ENCODE measurements at regions not wholly inside any gene's neighbourhood (a gene's known extent, or its start where the extent isn't known, plus 50 kb on each side); places are given as distances from the start of the nearest gene placed in this dataset.

DNA sequence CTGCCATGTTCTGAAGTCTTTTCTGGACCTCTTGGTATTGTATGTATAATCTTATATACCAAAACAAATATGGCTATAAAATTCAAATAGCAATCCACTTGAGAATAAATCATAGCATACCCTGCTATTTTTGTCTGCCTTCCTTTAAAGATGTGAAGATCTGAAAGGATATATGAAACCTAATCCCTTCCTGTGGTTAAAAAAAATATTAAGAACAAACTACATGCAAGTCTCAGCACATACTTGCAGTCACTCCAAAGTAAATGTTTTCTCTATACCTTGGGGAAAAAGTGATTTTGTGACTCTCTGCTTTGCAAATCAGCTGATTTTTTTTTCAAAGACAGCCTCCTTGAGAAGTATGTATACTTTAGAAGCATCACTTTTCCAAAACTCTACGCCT, 322.9 kb downstream of the ANKRD50 start:
- Mint-ChIP-seq H3K36me3 (peaks cover 3% of the 10 kb centered on the region), H3K9me3 (peaks cover 3% of the 10 kb centered on the region), H3K4me3 (no peak overlapping the region), H3K27ac (no peak overlapping the region), H3K4me1 (no peaks in the 10 kb centered on the region), H3K27me3 (no peaks in the 10 kb centered on the region)
- DNase-seq, result no peak

DNA sequence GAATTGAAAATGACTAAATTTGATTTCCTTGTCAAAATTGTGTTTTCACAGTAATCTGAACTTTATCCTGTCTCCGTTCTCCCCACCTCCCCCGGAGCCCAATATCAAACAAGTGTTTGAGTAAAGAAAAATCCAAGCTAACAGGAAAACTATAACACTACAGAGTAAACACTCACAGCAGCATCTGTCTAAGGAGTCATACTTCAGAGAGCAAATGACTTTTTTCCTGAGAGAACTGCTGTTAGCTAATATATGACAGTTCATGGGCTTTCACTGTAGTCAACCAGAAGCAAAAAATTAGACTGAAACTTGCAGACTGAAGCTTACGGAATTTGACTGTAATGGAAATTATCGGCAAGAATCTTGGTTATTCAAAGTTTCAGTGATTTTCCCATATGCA, 321.7 kb downstream of the ANKRD50 start:
- no peaks in the 10 kb centered on the region for H3K27me3 Mint-ChIP-seq
- no peak for DNase-seq
- H3K4me1 Mint-ChIP-seq, result no peaks in the 10 kb centered on the region
- H3K27ac Mint-ChIP-seq, result no peak overlapping the region
- H3K9me3 Mint-ChIP-seq, result peaks cover 4% of the 10 kb centered on the region
- H3K4me3 Mint-ChIP-seq, result no peak overlapping the region
- H3K36me3 Mint-ChIP-seq, result peaks cover 3% of the 10 kb centered on the region

DNA sequence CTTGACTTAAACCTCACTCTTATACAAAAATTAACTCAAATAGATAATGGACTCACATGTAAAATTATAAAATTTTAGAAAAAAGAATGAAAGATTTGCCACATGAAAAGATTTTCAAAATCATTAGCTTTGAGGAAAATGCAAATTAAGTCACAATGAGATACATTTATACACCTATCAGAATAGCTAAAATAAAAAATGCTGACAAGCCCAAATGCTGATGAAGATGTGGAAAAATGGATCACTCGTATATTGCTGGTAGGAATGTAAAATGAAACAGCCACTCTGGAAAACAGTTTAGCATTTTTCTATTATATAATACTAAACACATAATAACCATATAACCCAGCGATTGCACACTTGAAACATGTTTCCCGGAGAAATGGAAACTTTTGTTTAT, 316.2 kb downstream of the ANKRD50 start:
- Mint-ChIP-seq H3K9me3 (peaks cover 4% of the 10 kb centered on the region), H3K27me3 (no peaks in the 10 kb centered on the region), H3K4me1 (no peaks in the 10 kb centered on the region), H3K36me3 (peaks cover 3% of the 10 kb centered on the region), H3K4me3 (no peak overlapping the region), H3K27ac (no peak overlapping the region)
- no peak for DNase-seq

DNA sequence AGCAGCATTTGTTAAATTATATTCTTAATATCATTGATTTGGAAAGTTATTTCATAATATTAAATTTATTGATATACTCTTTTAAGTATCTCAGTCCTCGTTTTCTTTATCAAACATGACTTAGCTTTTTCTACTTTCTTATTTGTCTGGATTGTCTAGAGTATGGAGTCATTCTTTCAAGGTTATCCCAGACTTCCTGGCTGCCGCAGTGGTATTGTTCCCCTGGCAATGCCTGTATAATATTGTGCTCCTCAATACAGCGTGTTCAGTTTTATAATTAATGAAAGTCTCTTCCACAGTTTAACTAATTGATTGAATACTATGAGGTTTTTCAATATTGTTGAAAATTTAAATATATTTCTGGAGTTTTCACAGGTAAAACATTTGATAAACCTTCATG, 310.9 kb downstream of the ANKRD50 start:
- Mint-ChIP-seq H3K27me3 (no peaks in the 10 kb centered on the region), H3K9me3 (peaks cover 5% of the 10 kb centered on the region)

DNA sequence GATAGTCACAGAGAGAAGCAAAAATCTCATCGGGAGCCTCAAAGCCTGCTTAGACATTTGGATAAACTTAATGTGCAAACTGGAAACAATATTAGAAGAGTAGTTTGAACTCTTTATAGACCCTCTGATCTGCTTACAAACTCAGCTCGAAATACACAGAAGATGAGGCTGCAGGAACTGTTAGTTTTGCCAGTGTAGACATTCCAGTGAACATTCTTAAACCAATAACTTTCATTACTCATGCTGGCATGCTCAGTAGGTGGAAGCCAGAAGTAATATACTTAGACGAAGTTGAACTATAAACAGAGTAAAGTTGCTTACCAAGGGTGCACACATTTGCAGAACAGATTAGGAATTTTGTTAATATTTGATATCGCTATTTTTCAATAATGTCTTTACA, 303.5 kb downstream of the ANKRD50 start:
- no peak for DNase-seq
- H3K9me3 Mint-ChIP-seq, result peaks cover 5% of the 10 kb centered on the region
- no peak overlapping the region for H3K4me3 Mint-ChIP-seq
- no peak overlapping the region for H3K27ac Mint-ChIP-seq
- no peaks in the 10 kb centered on the region for H3K4me1 Mint-ChIP-seq
- H3K36me3 Mint-ChIP-seq, result no peaks in the 10 kb centered on the region
- H3K27me3 Mint-ChIP-seq, result no peaks in the 10 kb centered on the region

More for the DNA sequence above, 310.9 kb downstream of the ANKRD50 start:
- no peaks in the 10 kb centered on the region for H3K4me1 Mint-ChIP-seq
- no peaks in the 10 kb centered on the region for H3K36me3 Mint-ChIP-seq
- H3K27ac Mint-ChIP-seq, result no peak overlapping the region
- H3K4me3 Mint-ChIP-seq, result no peak overlapping the region
- DNase-seq, result no peak

DNA sequence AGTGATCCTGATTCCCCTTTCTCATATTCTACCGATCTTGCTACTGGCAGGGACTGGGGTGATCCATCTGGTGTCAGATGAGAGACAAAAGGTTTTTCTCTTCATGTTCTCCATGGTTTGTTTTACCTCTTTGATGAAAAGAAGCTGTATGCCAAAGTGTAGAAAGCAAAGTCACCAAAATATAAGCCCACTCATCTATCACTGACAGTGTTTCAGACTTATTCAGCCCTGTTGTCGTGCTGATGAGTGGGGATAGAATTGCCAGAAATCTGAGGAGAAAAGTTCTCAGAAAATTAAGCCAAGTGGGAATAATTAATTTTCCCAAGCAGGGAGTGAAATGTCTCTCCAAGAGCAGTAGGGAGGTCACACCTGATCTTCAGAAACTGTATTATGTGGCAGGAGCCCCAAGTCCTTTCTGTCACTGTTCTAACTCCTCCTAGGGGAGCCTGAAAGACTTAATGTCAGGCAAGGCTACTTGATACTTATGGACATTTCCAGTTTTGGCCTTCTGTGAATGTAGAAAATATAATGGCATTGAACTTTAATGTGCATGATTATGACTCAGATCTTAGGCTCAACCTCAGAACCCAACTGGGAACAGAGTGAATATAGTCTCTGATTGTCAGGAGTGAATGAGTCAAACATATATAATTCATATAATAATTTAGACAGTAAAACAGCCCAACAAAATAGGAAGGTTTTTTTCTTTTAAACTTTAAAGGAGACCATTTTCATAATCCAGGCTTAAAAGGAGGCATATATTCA, 298.1 kb downstream of the ANKRD50 start:
- H3K4me3 Mint-ChIP-seq, result no peak overlapping the region
- no peaks in the 10 kb centered on the region for H3K27me3 Mint-ChIP-seq
- H3K27ac Mint-ChIP-seq, result no peak overlapping the region
- no peaks in the 10 kb centered on the region for H3K36me3 Mint-ChIP-seq
- no peaks in the 10 kb centered on the region for H3K9me3 Mint-ChIP-seq
- DNase-seq, result no peak
- H3K4me1 Mint-ChIP-seq, result no peaks in the 10 kb centered on the region

DNA sequence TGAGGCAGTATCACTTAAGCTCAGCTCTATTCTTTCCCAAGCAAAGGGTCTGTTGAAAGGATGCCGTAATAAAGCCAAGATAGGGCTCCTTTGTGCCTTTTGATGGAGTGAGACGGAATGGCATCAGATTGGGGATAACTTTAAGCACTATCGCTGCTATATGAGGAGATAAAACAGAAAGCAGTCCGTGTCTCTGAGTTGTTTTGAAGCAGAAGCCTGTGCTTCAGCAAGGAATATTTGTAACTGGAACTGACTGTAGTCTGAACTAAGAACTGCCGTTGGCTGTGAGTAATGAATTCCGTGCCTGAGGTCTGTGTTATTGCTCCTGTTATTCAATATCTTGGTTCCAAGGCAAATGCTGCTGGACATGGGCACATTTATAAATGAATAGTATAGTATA, 297.4 kb downstream of the ANKRD50 start:
- no peaks in the 10 kb centered on the region for H3K9me3 Mint-ChIP-seq
- H3K4me3 Mint-ChIP-seq, result no peak overlapping the region
- DNase-seq, result no peak
- no peak overlapping the region for H3K27ac Mint-ChIP-seq
- H3K4me1 Mint-ChIP-seq, result no peaks in the 10 kb centered on the region
- no peaks in the 10 kb centered on the region for H3K27me3 Mint-ChIP-seq
- H3K36me3 Mint-ChIP-seq, result no peaks in the 10 kb centered on the region

DNA sequence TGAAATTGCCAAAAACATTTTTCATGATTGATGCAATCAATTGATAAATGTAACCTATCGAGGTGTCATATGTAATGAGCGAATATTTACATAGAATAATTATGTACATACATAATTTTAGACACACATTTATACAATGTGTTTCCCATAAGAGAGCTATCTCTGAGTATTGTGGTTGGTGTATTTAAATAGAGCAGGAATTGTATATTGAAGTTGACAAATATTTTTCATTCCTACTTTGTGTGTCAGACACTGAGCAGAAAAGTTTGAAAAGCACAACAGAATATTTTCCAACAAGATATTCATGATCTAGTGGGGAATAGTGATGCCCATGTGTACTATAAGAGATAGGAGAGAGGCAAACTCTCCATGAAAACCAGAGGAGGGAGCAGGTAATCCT, 295.2 kb downstream of the ANKRD50 start:
- no peak for DNase-seq
- H3K36me3 Mint-ChIP-seq, result no peaks in the 10 kb centered on the region
- H3K4me1 Mint-ChIP-seq, result no peaks in the 10 kb centered on the region
- H3K27me3 Mint-ChIP-seq, result no peaks in the 10 kb centered on the region
- H3K4me3 Mint-ChIP-seq, result no peak overlapping the region
- H3K9me3 Mint-ChIP-seq, result peaks cover 1% of the 10 kb centered on the region
- H3K27ac Mint-ChIP-seq, result no peak overlapping the region

DNA sequence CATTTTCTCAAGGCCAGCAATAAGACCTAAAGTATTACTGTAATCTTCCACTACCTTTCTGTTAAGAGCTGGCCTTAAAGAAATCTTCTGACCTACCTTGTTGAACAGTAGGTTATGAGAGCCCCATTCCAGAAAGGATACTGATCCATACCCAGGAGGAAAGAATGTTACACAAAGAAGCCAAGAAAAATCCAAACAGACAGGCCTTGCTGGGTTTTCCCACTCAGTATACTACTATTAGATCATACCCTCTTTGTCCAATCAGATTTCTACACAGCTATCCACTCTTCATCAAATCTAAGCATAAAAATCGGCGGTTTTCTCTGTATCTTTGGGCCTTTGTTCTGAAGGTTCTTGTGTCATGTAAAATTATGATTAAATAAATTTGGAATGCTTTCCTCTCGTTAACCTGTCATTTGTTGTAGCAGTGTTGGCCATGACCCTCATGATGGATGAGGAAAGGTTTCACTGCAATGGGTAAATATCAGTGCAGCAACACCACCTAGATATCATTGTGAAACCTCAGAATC, 292.3 kb downstream of the ANKRD50 start:
- Mint-ChIP-seq H3K27me3 (no peaks in the 10 kb centered on the region), H3K36me3 (no peaks in the 10 kb centered on the region), H3K9me3 (peaks cover 1% of the 10 kb centered on the region), H3K4me1 (no peaks in the 10 kb centered on the region), H3K4me3 (no peak overlapping the region), H3K27ac (no peak overlapping the region)
- no peak for DNase-seq

DNA sequence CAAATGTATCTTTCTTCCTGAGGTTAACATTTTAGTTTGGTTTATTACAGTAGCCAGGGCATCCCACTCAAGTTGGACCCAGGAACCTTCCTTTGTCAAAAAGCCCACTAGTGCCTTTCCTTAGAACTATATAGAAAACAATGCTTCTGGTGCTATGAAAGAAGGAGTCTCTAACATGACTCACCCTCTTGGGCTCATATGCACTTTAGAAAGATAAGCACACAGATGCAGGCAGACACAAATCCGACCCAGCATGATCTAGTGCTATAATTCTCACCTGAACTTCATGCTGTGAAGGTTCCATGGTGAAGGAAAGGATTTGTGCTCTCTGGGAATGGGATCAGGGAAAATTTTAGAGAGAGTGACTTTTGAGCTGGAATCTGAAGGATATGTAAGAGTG, 289.4 kb downstream of the ANKRD50 start:
- Mint-ChIP-seq H3K36me3 (no peaks in the 10 kb centered on the region), H3K9me3 (peaks cover 1% of the 10 kb centered on the region), H3K4me1 (no peaks in the 10 kb centered on the region), H3K27ac (no peak overlapping the region), H3K27me3 (no peaks in the 10 kb centered on the region), H3K4me3 (no peak overlapping the region)
- no peak for DNase-seq

DNA sequence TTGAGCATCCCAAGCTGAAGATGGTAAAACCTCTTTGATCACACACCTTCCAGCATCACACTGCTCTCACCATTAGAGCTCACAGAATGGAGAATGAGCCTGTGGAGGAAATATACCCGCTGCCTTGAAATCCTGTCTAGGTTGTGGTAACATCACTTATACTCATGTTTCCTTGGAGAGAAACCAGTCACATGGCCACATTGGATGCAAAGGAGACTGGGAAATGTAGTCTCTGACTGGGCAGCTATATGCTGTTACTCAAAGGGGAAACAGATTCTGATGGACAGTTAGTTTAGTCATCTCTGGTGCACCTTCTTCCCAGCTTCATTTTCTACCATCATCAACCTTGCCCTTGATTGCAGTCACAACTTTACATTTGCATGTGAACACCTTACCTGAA, 286.3 kb downstream of the ANKRD50 start:
- no peaks in the 10 kb centered on the region for H3K36me3 Mint-ChIP-seq
- no peak for DNase-seq
- H3K4me3 Mint-ChIP-seq, result no peak overlapping the region
- no peaks in the 10 kb centered on the region for H3K4me1 Mint-ChIP-seq
- peaks cover 3% of the 10 kb centered on the region for H3K27me3 Mint-ChIP-seq
- H3K27ac Mint-ChIP-seq, result no peak overlapping the region
- peaks cover 1% of the 10 kb centered on the region for H3K9me3 Mint-ChIP-seq

DNA sequence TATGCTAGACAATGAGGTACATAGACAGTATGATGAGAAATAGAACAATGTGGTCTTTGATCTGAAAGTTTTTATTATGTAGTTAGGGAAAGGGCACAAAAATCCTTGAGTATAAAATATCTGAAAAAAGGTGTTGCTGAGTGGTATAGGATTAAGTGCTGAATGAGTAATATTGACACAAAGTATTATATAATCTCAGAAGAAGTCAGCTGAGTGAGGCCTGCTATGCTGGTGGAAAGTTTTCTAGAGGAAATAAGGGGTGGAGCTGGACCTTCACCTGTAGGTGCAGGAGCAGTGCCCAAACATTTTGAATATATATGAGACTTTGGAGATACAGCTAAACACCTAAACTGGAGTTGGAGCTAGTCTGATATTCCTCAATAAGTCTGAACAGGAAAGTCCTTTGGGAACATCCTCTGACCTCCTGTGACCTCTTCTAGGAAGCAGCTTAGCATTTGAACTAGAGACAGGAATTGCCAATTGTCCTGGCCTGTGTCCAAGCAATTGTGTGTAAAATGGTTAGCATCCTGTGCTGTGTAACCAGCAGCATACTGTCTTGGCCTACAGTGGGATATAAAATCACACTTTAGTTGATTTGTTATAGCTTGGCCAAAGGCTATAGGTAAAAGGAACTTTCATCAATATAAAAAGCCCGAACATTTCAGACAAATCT, 285.3 kb downstream of the ANKRD50 start:
- H3K9me3 Mint-ChIP-seq, result no peaks in the 10 kb centered on the region
- peaks cover 3% of the 10 kb centered on the region for H3K27me3 Mint-ChIP-seq
- H3K27ac Mint-ChIP-seq, result no peak overlapping the region
- no peak overlapping the region for H3K4me3 Mint-ChIP-seq
- H3K36me3 Mint-ChIP-seq, result no peaks in the 10 kb centered on the region
- H3K4me1 Mint-ChIP-seq, result no peaks in the 10 kb centered on the region
- DNase-seq, result no peak

DNA sequence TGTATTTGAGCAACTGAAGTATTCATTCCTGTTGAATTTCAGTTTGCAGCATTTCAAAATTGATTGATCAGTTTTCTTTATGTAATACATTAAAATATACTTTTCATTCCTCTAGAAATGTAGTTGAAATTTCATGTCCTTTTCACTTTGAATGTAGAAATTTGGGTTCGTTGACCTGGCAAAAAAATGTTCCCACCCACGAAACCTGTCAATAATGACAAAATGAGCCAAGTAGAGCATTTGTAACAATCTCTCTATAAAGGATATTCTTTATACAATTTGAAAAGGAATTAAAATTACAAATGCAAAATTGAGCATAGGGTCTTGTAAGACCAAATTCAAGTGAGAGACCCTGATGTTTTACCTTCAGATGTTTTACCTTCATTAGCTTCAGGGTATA, 283.9 kb downstream of the ANKRD50 start:
- no peaks in the 10 kb centered on the region for H3K4me1 Mint-ChIP-seq
- no peak overlapping the region for H3K27ac Mint-ChIP-seq
- H3K9me3 Mint-ChIP-seq, result no peaks in the 10 kb centered on the region
- DNase-seq, result no peak
- no peaks in the 10 kb centered on the region for H3K36me3 Mint-ChIP-seq
- H3K27me3 Mint-ChIP-seq, result peaks cover 3% of the 10 kb centered on the region
- no peak overlapping the region for H3K4me3 Mint-ChIP-seq

DNA sequence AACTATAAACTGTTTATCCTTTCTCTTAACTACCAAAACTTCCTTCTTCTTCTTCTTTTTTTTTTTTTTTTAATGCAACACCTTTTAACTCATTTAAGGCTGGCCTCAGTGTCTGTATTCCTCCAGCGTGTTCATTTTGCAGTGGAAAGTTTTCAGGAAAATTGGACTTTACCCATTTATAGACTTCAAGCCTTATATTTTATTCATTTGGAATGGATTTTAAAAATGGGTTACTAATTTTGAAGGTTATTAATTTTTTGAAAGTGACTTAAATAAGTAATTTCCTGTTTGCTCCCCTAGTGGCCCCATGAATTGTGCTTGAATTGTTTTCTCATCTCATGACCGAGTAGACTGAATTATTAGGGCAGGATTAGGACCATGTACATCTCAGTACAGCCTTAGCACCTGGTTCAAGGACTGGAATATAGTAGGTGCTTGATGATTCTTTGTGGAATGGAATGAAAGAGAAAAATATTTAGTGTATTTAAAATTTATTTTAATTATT, 282.7 kb downstream of the ANKRD50 start:
- no peaks in the 10 kb centered on the region for H3K4me1 Mint-ChIP-seq
- no peaks in the 10 kb centered on the region for H3K9me3 Mint-ChIP-seq
- H3K27me3 Mint-ChIP-seq, result peaks cover 3% of the 10 kb centered on the region
- no peaks in the 10 kb centered on the region for H3K36me3 Mint-ChIP-seq
- no peak overlapping the region for H3K4me3 Mint-ChIP-seq
- H3K27ac Mint-ChIP-seq, result no peak overlapping the region
- DNase-seq, result no peak

DNA sequence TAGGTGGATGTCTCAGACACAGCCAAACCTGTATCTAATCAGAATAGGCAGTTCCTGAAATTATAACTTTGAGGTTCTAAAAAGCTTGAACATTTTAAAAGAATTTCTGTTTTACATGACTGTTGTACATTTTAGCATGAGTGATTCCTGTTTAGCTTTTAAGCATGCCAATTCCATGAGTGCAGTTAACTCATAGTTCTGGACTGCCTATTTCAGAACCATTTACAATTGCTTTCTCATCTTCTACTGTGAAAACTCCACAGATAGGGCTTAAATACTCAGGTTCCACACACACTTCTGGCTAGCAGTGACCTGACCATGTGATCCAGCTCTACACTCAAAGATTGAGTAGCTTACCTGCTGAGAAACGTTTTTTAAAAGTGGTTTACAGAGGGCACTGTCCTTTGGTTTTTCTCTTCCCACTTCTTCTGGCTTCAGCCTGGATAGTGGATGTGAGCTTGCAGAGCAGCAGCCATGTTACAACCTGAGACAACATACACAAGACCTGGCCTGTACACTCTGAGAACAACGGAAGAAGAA, 280.8 kb downstream of the ANKRD50 start:
- DNase-seq, result no peak
- Mint-ChIP-seq H3K27me3 (peaks cover 3% of the 10 kb centered on the region), H3K27ac (no peak overlapping the region), H3K36me3 (no peaks in the 10 kb centered on the region), H3K4me3 (no peak overlapping the region), H3K9me3 (no peaks in the 10 kb centered on the region), H3K4me1 (no peaks in the 10 kb centered on the region)
